ENCODE measurements at regions not wholly inside any gene's neighbourhood (a gene's known extent, or its start where the extent isn't known, plus 50 kb on each side); places are given as distances from the start of the nearest gene placed in this dataset.

GRCh38 chr2:15689654-15690053 is 98.0 kb downstream of the DDX1 start:
- no peak overlapping the region for H3K27ac ChIP-seq (ENCODE audit: low read depth, low read length)
- no peaks in the 10 kb centered on the region for H3K79me2 ChIP-seq (ENCODE audit: insufficient read depth, low read length)
- H3K4me3 ChIP-seq (ENCODE audit: insufficient read depth, low read length): no peak overlapping the region
- DNase-seq (ENCODE audit: insufficient read length, low spot score, missing footprints): no peak
- no peaks in the 10 kb centered on the region for H3K9me3 ChIP-seq (ENCODE audit: low read depth, low read length)
- no peak for TF ChIP-seq CTCF (IDR thresholded peaks at IDR 0.05; ENCODE audit: extremely low read depth, low read depth, low read length)
- H3K4me2 ChIP-seq (ENCODE audit: insufficient read depth, low read length): no peak overlapping the region
- H3K4me1 ChIP-seq (ENCODE audit: insufficient read depth, low read length): no peaks in the 10 kb centered on the region
- H3K27me3 ChIP-seq (ENCODE audit: insufficient read depth, low read length): no peaks in the 10 kb centered on the region
- no peak overlapping the region for H2AFZ ChIP-seq (ENCODE audit: low read length)
- H3K36me3 ChIP-seq (ENCODE audit: insufficient read depth, low read length): no peaks in the 10 kb centered on the region
- H4K20me1 ChIP-seq (ENCODE audit: insufficient read depth, low read length): no peaks in the 10 kb centered on the region

GRCh38 chr2:15691586-15692310 is 100.1 kb downstream of the DDX1 start:
- no peak for TF ChIP-seq CTCF (IDR thresholded peaks at IDR 0.05; ENCODE audit: extremely low read depth, low read depth, low read length)
- Histone ChIP-seq H4K20me1 (ENCODE audit: insufficient read depth, low read length) (no peaks in the 10 kb centered on the region), H2AFZ (ENCODE audit: low read length) (no peak overlapping the region), H3K9me3 (ENCODE audit: low read depth, low read length) (no peaks in the 10 kb centered on the region), H3K27me3 (ENCODE audit: insufficient read depth, low read length) (no peaks in the 10 kb centered on the region), H3K79me2 (ENCODE audit: insufficient read depth, low read length) (no peaks in the 10 kb centered on the region), H3K4me3 (ENCODE audit: insufficient read depth, low read length) (no peak overlapping the region), H3K4me2 (ENCODE audit: insufficient read depth, low read length) (no peak overlapping the region), H3K27ac (ENCODE audit: low read depth, low read length) (no peak overlapping the region), H3K36me3 (ENCODE audit: insufficient read depth, low read length) (no peaks in the 10 kb centered on the region), H3K4me1 (ENCODE audit: insufficient read depth, low read length) (no peaks in the 10 kb centered on the region)
- DNase-seq (ENCODE audit: insufficient read length, low spot score, missing footprints): no peak

- no peak overlapping the region for H3K27ac ChIP-seq (ENCODE audit: low read depth, low read length)
- H3K4me2 ChIP-seq (ENCODE audit: insufficient read depth, low read length): no peak overlapping the region
- no peaks in the 10 kb centered on the region for H3K4me1 ChIP-seq (ENCODE audit: insufficient read depth, low read length)
- no peaks in the 10 kb centered on the region for H4K20me1 ChIP-seq (ENCODE audit: insufficient read depth, low read length)
- no peaks in the 10 kb centered on the region for H3K27me3 ChIP-seq (ENCODE audit: insufficient read depth, low read length)
- no peaks in the 10 kb centered on the region for H3K9me3 ChIP-seq (ENCODE audit: low read depth, low read length)
- no peak for TF ChIP-seq CTCF (IDR thresholded peaks at IDR 0.05; ENCODE audit: extremely low read depth, low read depth, low read length)
- no peak for DNase-seq (ENCODE audit: insufficient read length, low spot score, missing footprints)
- H2AFZ ChIP-seq (ENCODE audit: low read length): no peak overlapping the region
- H3K4me3 ChIP-seq (ENCODE audit: insufficient read depth, low read length): no peak overlapping the region
- no peaks in the 10 kb centered on the region for H3K79me2 ChIP-seq (ENCODE audit: insufficient read depth, low read length)
- no peaks in the 10 kb centered on the region for H3K36me3 ChIP-seq (ENCODE audit: insufficient read depth, low read length)
Observed at GRCh38 chr2:15692551-15693377, 101.1 kb downstream of the DDX1 start.

- H3K4me1 ChIP-seq (ENCODE audit: insufficient read depth, low read length): no peaks in the 10 kb centered on the region
- TF ChIP-seq CTCF (IDR thresholded peaks at IDR 0.05; ENCODE audit: extremely low read depth, low read depth, low read length): no peak
- no peaks in the 10 kb centered on the region for H3K27me3 ChIP-seq (ENCODE audit: insufficient read depth, low read length)
- no peaks in the 10 kb centered on the region for H3K36me3 ChIP-seq (ENCODE audit: insufficient read depth, low read length)
- no peaks in the 10 kb centered on the region for H3K79me2 ChIP-seq (ENCODE audit: insufficient read depth, low read length)
- H4K20me1 ChIP-seq (ENCODE audit: insufficient read depth, low read length): no peaks in the 10 kb centered on the region
- H2AFZ ChIP-seq (ENCODE audit: low read length): no peak overlapping the region
- H3K4me3 ChIP-seq (ENCODE audit: insufficient read depth, low read length): no peak overlapping the region
- no peak overlapping the region for H3K4me2 ChIP-seq (ENCODE audit: insufficient read depth, low read length)
- H3K27ac ChIP-seq (ENCODE audit: low read depth, low read length): no peak overlapping the region
- DNase-seq (ENCODE audit: insufficient read length, low spot score, missing footprints): no peak
- no peaks in the 10 kb centered on the region for H3K9me3 ChIP-seq (ENCODE audit: low read depth, low read length)
Observed at GRCh38 chr2:15693382-15693781, 101.7 kb downstream of the DDX1 start.

Data from osteoblast (primary cell).